NCI-H345 treated with DMSO at 0.1 percent for 48 hours (cell line): ENCODE measurements at regions not wholly inside any gene's neighbourhood (a gene's known extent, or its start where the extent isn't known, plus 50 kb on each side); places are given as distances from the start of the nearest gene placed in this dataset.

Source experiments
- DNase-seq: peaks from one replicate; lab custom pipeline; 2025; ENCODE audit not compliant: unreplicated experiment; lab: John Stamatoyannopoulos, UW

- DNase-seq = no peak
Measured at GRCh38 chr3:46146548-46146947, 61.6 kb downstream of the CCR1 start.

DNA sequence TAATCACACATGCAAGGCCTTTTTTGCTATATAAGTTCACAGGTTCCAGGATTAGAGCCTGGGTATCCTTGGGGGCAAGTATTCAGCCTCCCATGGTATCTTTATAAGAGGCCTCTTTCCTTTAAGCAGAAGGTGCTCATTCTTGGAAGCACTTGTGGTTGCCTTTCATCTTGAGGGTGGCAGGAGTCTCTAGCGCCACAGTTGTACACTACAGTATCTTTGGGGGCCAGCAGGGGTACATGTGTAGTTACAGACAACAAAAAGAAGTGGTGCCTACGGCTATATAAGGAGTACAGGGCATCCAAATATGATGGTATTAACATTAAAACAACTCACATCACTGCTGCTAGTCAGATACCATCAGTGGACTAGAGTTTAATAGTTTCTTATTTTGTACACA is 62.1 kb downstream of the CCR1 start:
- no peak for DNase-seq

DNA sequence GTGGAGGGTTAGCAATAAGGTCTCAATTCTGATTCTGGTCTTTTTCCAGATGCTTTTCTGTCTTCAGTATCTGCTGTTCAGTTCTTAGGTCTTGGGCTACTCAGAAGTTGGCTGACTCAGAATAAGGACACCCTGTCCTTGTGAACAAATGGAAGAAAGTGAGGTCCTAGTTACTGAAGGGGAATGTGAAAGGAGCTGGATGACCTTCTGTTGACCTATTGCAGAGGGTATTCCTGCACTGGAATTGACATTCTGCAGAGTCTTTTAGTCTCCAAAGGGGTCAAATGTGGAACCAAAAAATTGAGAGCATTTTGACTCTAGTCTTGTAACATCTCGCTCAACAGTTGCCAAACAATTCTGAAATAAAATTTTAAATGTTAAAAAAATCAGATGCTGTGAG is 63.0 kb downstream of the CCR1 start:
- DNase-seq = no peak

GRCh38 chr3:46143951-46144473 is 64.1 kb downstream of the CCR1 start:
- no peak for DNase-seq

- no peak for DNase-seq
Measured at GRCh38 chr3:46141813-46142212, 66.3 kb downstream of the CCR1 start.

GRCh38 chr3:46138581-46138980 is 69.5 kb downstream of the CCR1 start:
- no peak for DNase-seq

DNA sequence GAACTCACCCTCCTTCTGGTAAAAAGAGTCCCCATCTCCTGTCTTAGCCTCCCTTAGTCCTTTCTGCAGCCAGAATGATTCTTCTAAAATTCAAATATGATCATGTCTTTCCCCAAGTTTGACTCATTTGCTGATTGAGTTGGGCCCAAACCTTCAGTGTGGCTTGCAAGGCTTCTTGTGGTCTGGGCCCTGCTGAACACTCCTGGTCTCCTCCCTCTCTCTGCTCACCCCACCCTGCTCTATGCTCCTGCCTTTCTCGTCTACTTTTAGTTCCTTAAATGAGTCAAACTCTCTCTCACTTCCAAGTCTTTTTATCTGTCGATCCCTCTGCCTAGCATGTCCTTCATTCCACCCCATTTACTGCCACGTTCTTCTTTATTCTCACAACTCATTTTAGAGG is 72.6 kb downstream of the CCR1 start:
- no peak for DNase-seq

DNA sequence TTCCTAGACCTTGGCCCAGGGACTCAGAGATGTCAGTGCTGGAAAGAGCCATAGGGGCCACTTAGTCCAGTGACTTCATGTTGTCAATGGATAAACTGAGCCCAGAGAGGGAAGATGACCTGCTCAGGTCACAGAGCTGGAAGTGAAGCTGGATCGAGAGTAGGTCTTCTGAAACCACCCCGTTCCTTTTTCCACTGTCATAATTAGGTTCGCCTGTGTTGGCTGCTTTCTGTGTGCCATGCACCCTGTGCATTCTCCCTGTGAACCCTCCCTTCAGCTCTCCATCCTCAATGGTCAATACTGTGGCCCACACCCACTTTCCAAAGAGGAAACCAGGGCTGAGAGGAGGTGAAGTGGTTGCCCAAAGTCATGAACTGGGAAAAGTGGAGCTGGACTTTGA is 74.8 kb downstream of the CCR1 start:
- DNase-seq = no peak

- no peak for DNase-seq
Measured at GRCh38 chr3:46132565-46132964, 75.5 kb downstream of the CCR1 start.

GRCh38 chr3:46131884-46132450 is 76.1 kb downstream of the CCR1 start:
- DNase-seq = no peak

GRCh38 chr3:46130631-46131310 is 77.3 kb downstream of the CCR1 start:
- DNase-seq = no peak

DNA sequence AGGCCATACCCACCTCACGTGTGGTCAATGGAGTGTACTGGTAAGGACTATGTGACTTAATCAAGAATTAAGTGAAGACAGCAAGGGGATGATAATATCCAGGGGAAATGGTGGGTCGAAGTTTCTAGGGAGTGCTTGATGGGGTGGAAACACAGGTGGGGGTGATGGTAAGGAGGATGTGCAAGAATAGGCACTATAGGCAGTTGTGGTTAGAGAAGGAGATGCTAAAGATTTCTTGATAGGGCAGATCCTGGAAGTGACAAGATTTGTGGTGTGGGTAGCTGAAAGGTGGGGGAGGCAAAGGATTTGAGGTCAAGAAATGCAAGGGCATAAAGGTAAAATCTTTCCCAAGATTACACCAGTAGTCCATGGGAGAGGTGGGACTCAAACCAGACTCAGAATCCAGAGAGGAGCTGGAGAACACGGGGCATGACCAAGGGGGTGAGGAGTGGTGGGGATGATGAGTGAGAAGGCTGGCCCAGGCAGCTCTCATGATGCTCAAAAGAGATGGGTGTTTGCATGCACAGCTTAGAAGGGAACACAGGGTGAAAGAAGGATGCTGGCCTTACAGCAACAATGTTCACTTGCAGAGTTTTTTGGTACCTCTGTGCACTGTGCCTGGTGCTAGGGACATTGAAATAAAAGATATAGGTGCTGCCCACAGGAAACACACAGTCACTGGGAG is 78.4 kb downstream of the CCR1 start:
- DNase-seq = no peak

GRCh38 chr3:46127503-46127902 is 80.6 kb downstream of the CCR1 start:
- no peak for DNase-seq

DNA sequence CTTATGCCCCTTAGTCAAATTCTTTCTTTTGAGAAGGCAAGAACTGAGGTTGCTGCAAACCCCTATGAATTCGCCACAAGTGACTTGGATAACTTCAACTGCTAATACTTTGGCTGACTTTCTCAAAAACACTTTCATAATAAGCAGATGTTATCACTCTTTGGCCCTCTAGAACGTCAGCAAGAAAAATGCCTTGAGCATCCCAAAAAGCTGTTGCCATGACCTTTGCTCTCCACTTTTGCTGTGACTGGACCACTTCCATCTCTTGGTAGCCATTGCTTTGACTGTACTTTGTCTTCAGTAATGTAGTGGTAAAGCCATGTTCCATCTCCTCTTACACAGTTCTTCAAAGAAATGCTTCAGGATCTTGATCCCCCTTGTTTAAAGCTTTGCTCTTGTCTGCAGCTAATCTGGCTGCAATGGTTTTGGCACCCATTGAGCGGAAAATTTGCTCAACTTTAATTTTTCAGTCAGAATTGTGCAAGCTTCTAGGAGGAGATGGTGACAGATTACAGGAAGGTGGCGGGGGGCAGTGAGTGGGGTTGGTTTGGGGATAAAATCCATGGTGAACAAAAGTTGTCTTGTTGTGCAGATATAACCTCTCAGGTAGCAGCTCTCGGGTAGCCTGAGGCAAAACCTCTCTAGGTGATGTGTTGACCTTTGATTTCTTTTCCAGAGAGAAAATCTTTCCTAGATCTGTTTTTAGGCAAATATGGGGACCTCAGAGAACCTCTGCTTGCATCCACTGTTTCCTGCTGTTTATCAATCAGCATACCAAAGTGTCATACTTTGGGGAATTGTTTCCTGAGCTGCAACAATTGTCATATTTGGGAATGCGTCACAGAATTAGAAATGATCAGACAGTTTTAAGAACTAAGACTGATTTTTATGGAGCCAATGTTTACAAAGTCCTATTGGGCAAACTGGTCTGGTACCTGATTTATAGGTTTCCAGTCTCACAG is 83.6 kb downstream of the CCR1 start:
- DNase-seq = no peak

DNA sequence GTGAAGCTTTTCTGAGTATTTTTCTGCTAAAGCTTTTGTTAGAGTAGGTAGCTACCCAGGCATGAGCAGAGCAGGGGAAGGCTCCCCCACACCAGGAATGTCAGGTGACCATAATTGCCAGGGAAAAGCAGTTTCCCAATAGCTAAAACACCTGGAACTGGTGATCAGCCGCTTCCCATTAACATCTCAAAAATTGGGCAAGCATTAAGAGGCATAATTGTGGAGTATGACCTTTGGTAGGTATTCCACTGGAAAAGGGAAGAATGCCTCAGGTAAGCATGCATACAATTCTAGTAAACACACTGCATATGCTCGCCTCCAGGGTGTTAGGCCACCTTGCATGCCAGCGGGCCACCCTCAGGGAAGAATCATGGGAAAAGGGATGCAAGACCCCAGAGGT is 84.5 kb downstream of the CCR1 start:
- DNase-seq = no peak

DNA sequence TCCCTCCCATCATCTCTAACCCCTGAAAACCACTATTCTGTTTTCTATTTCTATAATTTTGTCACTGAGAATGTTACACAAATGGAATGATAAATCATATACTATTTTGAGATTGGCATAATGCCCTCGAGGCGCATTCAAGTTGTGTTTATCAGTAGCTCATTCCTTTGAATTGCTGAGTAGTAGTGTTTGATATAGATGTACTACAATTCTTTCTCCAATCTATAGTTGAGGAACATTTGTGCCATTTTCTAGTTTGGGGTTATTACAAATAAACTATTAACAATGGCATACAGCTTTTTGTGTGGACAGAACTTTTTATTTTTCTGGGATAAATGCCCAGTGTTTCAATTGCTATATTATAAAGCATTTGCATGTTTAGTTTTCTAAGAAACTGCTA is 86.0 kb downstream of the CCR1 start:
- DNase-seq = no peak

- no peak for DNase-seq
Measured at GRCh38 chr3:46120983-46121382, 87.1 kb downstream of the CCR1 start.

- DNase-seq = no peak
Measured at GRCh38 chr3:46119709-46120498, 88.2 kb downstream of the CCR1 start.

- DNase-seq = no peak
Measured at GRCh38 chr3:46119253-46119652, 88.9 kb downstream of the CCR1 start.

DNA sequence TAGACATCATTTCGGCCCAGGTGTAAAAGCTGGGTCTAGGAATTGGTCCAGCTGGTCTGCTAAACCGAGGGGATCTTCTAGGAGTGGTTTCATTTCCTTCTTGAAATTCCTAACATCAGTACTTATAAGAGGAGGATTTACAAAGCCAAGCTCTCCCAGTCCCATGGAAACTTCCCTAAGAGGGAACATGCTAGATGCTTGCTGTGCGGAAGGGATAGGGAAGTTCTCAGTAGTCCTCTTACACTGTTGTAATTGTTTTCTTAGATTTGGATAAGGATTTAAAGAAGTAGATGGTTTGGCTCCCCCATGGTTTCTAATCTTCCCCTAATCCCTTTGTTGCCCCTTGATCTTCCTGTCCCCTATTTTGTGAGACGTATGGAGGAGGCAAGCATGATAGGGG is 89.7 kb upstream of the XCR1 start:
- DNase-seq = no peak
